WERI-Rb-1 (cell line): ENCODE measurements at regions not wholly inside any gene's neighbourhood (a gene's known extent, or its start where the extent isn't known, plus 50 kb on each side); places are given as distances from the start of the nearest gene placed in this dataset.
"Not testable (repeated sequence)": the region's sequence is repeated elsewhere in the genome, so short reads cannot be mapped to it uniquely, and the experiment has no call there.

Experiments
- DNase-seq: peaks from one replicate; pipeline ENCODE4 v3.0.0-alpha.2; 2020
- H3K27ac ChIP-seq: fragments of 250-450 bp; sonication (Bioruptor Pico); 2 replicates; pipeline ENCODE4 v1.5.1; 2020; ENCODE audit warnings: mild to moderate bottlenecking, moderate library complexity
- H3K27me3 ChIP-seq: fragments of 250-450 bp; sonication (Bioruptor Pico); 2 replicates; pipeline ENCODE4 v1.5.1; 2021; ENCODE audit warnings: mild to moderate bottlenecking, low read depth, moderate library complexity; ENCODE audit not compliant: insufficient read depth, severe bottlenecking
- H3K36me3 ChIP-seq: fragments of 250-450 bp; sonication (Bioruptor Pico); 2 replicates; pipeline ENCODE4 v1.5.1; 2020; ENCODE audit warnings: mild to moderate bottlenecking, moderate library complexity
- H3K4me3 ChIP-seq: 2 replicates; pipeline ENCODE4 v1.5.1; 2011; ENCODE audit warnings: low read depth, mild to moderate bottlenecking, control low read depth, low read length
- H3K9me3 ChIP-seq: fragments of 250-450 bp; sonication (Bioruptor Pico); 2 replicates; pipeline ENCODE4 v1.5.1; 2021; ENCODE audit warnings: mild to moderate bottlenecking, moderate library complexity; ENCODE audit not compliant: severe bottlenecking
- TF ChIP-seq, protein P1 (sequence below): IDR thresholded peaks from 2 replicates; pipeline ENCODE4 v1.5.1; 2011; ENCODE audit warnings: low read depth, mild to moderate bottlenecking, control low read depth, inconsistent platforms, low read length

GRCh38 chr13:21917086-21918015, 246.5 kb downstream of the FGF9 start:
- Histone ChIP-seq H3K27ac (no peak overlapping the region), H3K4me3 (no peak overlapping the region), H3K9me3 (peaks cover 3% of the 10 kb centered on the region), H3K36me3 (no peaks in the 10 kb centered on the region), H3K27me3 (peaks cover 94% of the 10 kb centered on the region)
- DNase-seq = no peak
- TF ChIP-seq, protein P1, sequence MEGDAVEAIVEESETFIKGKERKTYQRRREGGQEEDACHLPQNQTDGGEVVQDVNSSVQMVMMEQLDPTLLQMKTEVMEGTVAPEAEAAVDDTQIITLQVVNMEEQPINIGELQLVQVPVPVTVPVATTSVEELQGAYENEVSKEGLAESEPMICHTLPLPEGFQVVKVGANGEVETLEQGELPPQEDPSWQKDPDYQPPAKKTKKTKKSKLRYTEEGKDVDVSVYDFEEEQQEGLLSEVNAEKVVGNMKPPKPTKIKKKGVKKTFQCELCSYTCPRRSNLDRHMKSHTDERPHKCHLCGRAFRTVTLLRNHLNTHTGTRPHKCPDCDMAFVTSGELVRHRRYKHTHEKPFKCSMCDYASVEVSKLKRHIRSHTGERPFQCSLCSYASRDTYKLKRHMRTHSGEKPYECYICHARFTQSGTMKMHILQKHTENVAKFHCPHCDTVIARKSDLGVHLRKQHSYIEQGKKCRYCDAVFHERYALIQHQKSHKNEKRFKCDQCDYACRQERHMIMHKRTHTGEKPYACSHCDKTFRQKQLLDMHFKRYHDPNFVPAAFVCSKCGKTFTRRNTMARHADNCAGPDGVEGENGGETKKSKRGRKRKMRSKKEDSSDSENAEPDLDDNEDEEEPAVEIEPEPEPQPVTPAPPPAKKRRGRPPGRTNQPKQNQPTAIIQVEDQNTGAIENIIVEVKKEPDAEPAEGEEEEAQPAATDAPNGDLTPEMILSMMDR = no peak

DNA sequence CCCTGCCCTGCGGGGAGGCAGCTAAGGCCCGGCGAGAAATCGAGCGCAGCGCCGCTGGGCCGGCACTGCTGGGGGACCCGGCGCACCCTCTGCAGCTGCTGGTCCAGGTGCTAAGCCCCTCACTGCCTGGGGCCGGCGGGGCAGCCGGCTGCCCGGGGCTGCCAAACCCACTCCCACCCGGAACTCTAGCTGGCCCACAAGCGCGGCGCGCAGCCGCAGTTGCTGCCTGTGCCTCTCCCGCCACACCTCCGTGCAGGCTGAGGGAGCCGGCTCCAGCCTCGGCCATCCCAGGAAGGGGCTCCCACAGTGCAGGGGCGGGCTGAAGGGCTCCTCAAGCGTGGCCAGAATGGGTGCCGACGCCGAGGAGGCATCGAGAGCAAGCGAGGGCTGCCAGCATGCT, 249.9 kb downstream of the FGF9 start:
- peaks cover 94% of the 10 kb centered on the region for H3K27me3 ChIP-seq
- H3K27ac ChIP-seq, H3K4me3 ChIP-seq, H3K9me3 ChIP-seq, H3K36me3 ChIP-seq, DNase-seq: not testable (repeated sequence)

DNA sequence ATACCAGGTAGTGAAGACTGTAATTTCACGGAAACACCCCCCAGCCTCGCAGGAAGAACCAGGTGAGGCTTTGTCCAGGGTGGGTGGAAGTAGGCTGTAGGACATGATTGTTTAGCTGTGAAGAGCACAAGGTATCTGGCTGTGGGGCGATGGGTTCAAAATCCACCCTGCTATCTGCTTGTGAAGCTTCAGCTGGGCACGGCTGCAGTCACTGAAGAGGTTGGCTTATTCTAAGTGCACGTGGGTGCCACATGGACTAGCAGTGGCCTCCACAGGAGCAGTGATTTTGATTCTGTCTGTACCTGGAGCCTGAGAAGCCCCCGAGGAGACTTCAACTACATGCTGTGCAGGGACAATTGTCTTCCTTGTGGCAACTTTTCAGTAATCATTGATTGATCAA, 254.1 kb downstream of the FGF9 start:
- Histone ChIP-seq H3K36me3 (no peaks in the 10 kb centered on the region), H3K4me3 (no peak overlapping the region), H3K27me3 (peaks cover 94% of the 10 kb centered on the region), H3K27ac (no peak overlapping the region), H3K9me3 (peaks cover 3% of the 10 kb centered on the region)
- no peak for DNase-seq
- TF ChIP-seq, protein P1 = no peak

GRCh38 chr13:21925720-21926119, 254.8 kb downstream of the FGF9 start:
- H3K36me3 ChIP-seq = no peaks in the 10 kb centered on the region
- DNase-seq = no peak
- no peaks in the 10 kb centered on the region for H3K9me3 ChIP-seq
- H3K27ac ChIP-seq = no peak overlapping the region
- H3K4me3 ChIP-seq = no peak overlapping the region
- peaks cover 99% of the 10 kb centered on the region for H3K27me3 ChIP-seq
- TF ChIP-seq, protein P1 = no peak

GRCh38 chr13:21929400-21929799, 258.5 kb downstream of the FGF9 start:
- Histone ChIP-seq H3K36me3 (no peaks in the 10 kb centered on the region), H3K9me3 (no peaks in the 10 kb centered on the region), H3K4me3 (no peak overlapping the region), H3K27me3 (peaks cover 97% of the 10 kb centered on the region), H3K27ac (no peak overlapping the region)
- DNase-seq = no peak
- TF ChIP-seq, protein P1 = no peak

- no peak overlapping the region for H3K27ac ChIP-seq
- DNase-seq = no peak
Measured at GRCh38 chr13:21930536-21930935, 259.7 kb downstream of the FGF9 start.

More at GRCh38 chr13:21930536-21930935, 259.7 kb downstream of the FGF9 start:
- TF ChIP-seq, protein P1 = no peak
- H3K27me3 ChIP-seq = peaks cover 97% of the 10 kb centered on the region
- no peaks in the 10 kb centered on the region for H3K9me3 ChIP-seq
- H3K4me3 ChIP-seq = no peak overlapping the region
- H3K36me3 ChIP-seq = no peaks in the 10 kb centered on the region
